AG09319 (cell line): ENCODE measurements at regions not wholly inside any gene's neighbourhood (a gene's known extent, or its start where the extent isn't known, plus 50 kb on each side); places are given as distances from the start of the nearest gene placed in this dataset.

ENCODE experiments used
- DNase-seq: peaks from one replicate; pipeline ENCODE4 v3.0.0-alpha.2; 2010; ENCODE audit warnings: low read depth; ENCODE audit errors: extremely low read depth
- TF ChIP-seq, protein P1 (sequence below): IDR thresholded peaks from 2 replicates; pipeline ENCODE4 v1.5.1; 2011; ENCODE audit warnings: low read depth, mild to moderate bottlenecking, inconsistent platforms, low read length, moderate library complexity

DNA sequence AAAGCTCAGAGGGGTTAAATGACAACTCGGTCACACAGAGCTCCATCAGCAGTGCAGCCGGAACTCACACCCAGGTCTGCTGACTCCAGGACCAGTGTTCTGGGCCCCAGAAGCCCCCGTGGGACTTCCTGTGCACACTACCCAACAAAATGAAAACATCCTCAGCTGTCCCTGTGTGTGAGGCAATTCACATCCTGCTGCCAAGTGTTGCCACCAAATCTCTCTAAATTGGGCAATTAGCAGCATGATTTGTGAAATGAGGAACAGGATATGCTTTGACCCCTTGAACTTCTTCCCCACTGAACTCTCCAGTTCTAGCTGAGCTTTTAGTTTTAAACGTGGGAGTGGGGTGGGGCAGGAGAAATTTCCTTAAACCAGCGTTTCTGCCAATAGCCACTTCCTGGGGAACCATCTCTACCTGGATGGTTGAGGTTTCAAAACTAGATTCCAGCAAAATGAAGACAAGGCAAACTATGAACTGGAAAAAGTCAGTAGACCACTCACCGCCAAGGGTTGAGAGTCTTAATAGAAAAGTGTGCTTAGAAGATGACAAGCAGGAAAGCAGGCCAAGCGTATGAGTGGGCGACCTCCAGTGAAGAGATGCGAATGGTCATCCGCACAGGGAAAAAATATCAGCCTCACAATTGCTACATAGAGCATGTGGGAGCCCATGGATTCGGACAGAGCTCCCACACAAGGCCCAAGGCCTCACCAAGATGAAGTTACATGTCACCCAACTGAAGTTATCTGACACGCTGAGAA lies 51.9 kb upstream of the CHST15 start:
- no peak for DNase-seq
- TF ChIP-seq, protein P1, sequence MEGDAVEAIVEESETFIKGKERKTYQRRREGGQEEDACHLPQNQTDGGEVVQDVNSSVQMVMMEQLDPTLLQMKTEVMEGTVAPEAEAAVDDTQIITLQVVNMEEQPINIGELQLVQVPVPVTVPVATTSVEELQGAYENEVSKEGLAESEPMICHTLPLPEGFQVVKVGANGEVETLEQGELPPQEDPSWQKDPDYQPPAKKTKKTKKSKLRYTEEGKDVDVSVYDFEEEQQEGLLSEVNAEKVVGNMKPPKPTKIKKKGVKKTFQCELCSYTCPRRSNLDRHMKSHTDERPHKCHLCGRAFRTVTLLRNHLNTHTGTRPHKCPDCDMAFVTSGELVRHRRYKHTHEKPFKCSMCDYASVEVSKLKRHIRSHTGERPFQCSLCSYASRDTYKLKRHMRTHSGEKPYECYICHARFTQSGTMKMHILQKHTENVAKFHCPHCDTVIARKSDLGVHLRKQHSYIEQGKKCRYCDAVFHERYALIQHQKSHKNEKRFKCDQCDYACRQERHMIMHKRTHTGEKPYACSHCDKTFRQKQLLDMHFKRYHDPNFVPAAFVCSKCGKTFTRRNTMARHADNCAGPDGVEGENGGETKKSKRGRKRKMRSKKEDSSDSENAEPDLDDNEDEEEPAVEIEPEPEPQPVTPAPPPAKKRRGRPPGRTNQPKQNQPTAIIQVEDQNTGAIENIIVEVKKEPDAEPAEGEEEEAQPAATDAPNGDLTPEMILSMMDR = no peak

GRCh38 chr10:124144536-124144935 lies 51.1 kb upstream of the CHST15 start:
- no peak for DNase-seq

DNA sequence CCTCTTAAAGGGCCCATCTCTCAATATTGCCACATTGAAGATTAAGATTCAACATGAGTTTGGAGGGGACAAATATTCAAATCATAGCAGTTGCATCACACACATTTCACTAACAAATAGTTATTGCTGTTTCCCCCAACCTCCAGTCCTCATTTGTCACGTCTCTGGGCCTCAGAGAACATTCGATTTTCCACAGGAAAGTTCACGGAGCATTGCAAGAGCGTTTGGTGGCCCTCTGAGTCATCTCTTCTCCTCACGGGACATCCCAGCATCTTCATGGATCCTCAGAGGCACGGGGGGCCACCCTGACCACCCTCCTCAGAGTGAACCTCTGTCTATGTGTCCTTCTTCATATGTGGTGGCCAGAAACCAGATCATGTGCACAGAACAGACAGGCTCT lies 50.3 kb upstream of the CHST15 start:
- no peak for DNase-seq
- TF ChIP-seq, protein P1 = no peak

More at GRCh38 chr10:124144536-124144935, 51.1 kb upstream of the CHST15 start:
- TF ChIP-seq, protein P1 = no peak
